WTC11 (cell line): ENCODE measurements at regions not wholly inside any gene's neighbourhood (a gene's known extent, or its start where the extent isn't known, plus 50 kb on each side); places are given as distances from the start of the nearest gene placed in this dataset.

Experiments used
- ARID4B ChIP-seq: sonication (generic); formaldehyde crosslinking; IDR thresholded peaks from 2 replicates; pipeline ENCODE4 v1.8.0; 2023; ENCODE audit warnings: missing genetic modification reagents, mild to moderate bottlenecking, borderline replicate concordance
- CTCF ChIP-seq: fragments of 200-600 bp; IDR thresholded peaks from 2 replicates; pipeline ENCODE4 v1.8.0; 2022; ENCODE audit warnings: antibody characterized with exemption
- E2F1 ChIP-seq: sonication (generic); formaldehyde crosslinking; IDR thresholded peaks from 2 replicates; pipeline ENCODE4 v1.8.0; 2022; ENCODE audit warnings: mild to moderate bottlenecking, missing genetic modification reagents
- FOXP4 ChIP-seq: sonication (generic); formaldehyde crosslinking; IDR thresholded peaks from 2 replicates; pipeline ENCODE4 v1.8.0; 2022; ENCODE audit warnings: mild to moderate bottlenecking, missing genetic modification reagents
- GTF2I ChIP-seq: fragments of 250-450 bp; sonication (Bioruptor Pico); conservative IDR thresholded peaks from 2 replicates; pipeline ENCODE4 v1.4.0; 2021; ENCODE audit warnings: mild to moderate bottlenecking
- IRF2 ChIP-seq: sonication (generic); formaldehyde crosslinking; IDR thresholded peaks from 2 replicates; pipeline ENCODE4 v1.8.0; 2022; ENCODE audit warnings: low read depth, missing genetic modification reagents, borderline replicate concordance
- SMAD4 ChIP-seq: sonication (generic); formaldehyde crosslinking; IDR thresholded peaks from 2 replicates; pipeline ENCODE4 v1.8.0; 2022; ENCODE audit warnings: mild to moderate bottlenecking, missing genetic modification reagents
- ZNF281 ChIP-seq: sonication (generic); formaldehyde crosslinking; IDR thresholded peaks from 2 replicates; pipeline ENCODE4 v1.8.0; 2023; ENCODE audit warnings: mild to moderate bottlenecking, missing genetic modification reagents

- TF ChIP-seq IRF2 (no peak), CTCF (no peak), FOXP4 (CRISPR knock-in tag) (no peak), ZNF281 (CRISPR knock-in tag) (no peak), E2F1 (CRISPR knock-in tag) (no peak), GTF2I (CRISPR knock-in tag) (no peak), ARID4B (CRISPR knock-in tag) (no peak), SMAD4 (CRISPR knock-in tag) (no peak)
Measured at GRCh38 chr3:159660901-159661300, 327.7 kb upstream of the IL12A start.
